GM19328 (cell line): ENCODE measurements at regions not wholly inside any gene's neighbourhood (a gene's known extent, or its start where the extent isn't known, plus 50 kb on each side); places are given as distances from the start of the nearest gene placed in this dataset.
"Not testable (repeated sequence)": the region's sequence is repeated elsewhere in the genome, so short reads cannot be mapped to it uniquely, and the experiment has no call there.

Experiments
- ATAC-seq: cut with Tn5 transposase; IDR thresholded peaks from one replicate; pipeline ENCODE4 v1.9.1; 2021; ENCODE audit warnings: mild to moderate bottlenecking, moderate library complexity; ENCODE audit not compliant: unreplicated experiment

GRCh38 chr22:47366026-47366767 lies 603.7 kb downstream of the TBC1D22A start:
- ATAC-seq, result no peak

GRCh38 chr22:47361247-47361646 lies 598.8 kb downstream of the TBC1D22A start:
- no peak for ATAC-seq

GRCh38 chr22:47357493-47357892 lies 595.0 kb downstream of the TBC1D22A start:
- ATAC-seq, result no peak

DNA sequence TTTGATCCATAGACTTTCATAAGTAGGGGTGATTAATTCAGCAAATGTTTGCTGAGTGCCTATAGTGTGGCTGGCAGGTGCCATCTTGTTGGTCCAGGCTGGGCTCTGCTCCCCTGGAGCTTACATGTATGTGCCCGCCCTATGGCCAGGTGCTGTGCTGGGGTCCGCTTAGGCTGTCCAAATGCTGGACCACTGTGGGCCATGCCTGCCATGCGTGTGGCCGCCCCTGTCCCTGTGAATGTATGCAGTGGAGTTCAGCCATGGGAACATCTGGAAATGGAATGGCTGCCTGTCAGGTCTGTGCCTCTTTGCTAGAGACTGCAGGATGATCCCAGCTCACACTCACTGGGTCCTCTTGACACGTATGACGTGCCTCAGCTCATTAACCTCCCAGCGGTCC lies 594.6 kb downstream of the TBC1D22A start:
- no peak for ATAC-seq

GRCh38 chr22:47356511-47357011 lies 594.1 kb downstream of the TBC1D22A start:
- ATAC-seq, result no peak

- no peak for ATAC-seq
These were observed 593.5 kb downstream of the TBC1D22A start for GRCh38 chr22:47355776-47356510.

GRCh38 chr22:47355388-47355725 lies 592.9 kb downstream of the TBC1D22A start:
- ATAC-seq, result no peak

- no peak for ATAC-seq
These were observed 592.4 kb downstream of the TBC1D22A start for GRCh38 chr22:47354668-47355387.

DNA sequence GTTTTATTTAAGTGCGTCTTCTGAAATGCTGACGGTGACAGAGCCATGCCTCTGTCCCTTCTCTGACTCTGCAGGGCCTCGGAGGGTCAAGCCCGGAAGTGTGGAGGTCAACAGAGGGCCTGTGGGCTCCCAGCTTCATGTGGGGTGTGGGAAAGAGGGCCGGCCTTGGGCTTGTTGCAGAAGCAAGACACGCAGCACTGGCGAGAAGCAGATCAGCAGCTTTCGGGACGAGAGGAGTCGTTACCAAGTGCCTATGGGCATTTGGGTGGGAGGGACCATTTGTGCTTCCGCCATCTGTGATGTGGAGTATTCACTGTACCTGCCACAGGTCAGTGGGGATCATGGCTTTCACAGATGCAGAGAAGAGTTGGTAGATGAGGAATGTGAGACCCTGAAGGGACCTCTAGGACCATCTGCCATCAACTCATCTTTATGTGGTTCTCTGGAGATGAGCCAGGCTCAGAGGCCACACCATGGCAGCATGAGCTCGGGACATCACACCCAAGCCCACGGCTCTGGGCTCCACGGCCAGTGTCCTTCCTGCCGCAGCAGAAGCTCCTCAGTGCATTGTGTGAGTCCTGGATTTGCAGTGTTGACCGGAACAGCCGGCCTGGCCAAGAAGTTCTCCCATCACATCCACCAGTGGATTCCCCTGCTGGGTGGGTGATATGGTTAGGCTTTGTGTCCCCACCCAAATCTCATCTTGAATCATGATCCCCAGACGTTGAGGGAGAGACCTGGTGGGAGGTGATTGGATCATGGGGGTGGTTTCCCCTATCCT lies 590.7 kb downstream of the TBC1D22A start:
- no peak for ATAC-seq

DNA sequence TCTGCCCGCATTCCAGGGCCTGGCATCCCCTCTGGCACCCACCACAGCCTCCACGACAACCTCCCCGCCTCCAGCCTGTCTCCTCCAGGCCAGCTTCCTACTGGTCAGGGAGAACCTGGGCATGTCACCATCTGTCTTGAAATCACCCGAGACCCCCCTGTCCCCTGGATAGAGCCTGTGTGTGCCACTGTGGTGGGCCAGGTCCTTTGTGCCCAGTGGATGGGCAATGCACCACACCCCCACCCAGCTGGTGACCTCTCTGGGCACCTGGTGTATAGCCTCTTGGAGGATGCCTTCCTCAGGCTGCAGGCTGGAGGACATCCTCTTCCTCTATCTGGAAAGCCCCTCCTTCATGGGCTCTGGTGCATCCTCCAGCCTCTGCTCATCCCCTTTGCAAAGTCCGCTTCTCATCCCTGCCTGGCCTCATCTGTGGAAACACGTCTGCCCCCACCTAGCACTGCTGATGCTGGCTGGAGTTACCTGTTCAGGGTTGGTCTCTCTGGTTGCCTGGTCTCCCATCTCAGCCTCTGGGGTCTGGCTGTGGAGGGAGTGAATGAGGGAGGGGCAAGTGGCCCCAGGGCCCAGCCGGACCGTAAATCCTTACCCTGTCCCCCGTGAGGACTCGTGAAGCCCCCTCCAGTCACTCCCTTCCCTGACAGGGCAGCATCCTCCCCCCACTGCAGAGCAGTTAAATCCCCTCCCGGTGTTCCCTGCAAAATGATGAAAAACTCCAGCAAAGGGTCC lies 589.6 kb downstream of the TBC1D22A start:
- no peak for ATAC-seq

- not testable (repeated sequence) for ATAC-seq
These were observed 583.8 kb downstream of the TBC1D22A start for GRCh38 chr22:47346287-47346686.

DNA sequence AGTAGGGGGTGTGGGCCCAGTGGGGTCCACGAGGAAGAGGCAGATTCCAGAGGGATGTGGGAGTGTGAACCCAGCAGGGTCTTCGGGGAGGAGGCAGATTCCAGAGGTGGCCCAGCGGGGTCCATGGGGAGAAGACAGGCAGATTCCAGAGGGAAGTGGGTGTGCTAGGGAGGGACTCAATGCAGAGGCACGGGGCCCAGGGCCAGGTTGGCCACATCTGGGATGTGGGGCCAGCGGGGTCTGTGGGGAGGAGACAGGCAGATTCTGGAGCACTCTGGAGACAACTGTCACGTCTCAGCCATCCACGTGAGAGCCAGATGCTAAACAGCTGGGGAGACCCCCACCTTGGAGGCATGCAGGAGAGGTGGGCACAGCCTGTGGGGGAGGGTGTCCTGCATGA lies 582.6 kb downstream of the TBC1D22A start:
- no peak for ATAC-seq

DNA sequence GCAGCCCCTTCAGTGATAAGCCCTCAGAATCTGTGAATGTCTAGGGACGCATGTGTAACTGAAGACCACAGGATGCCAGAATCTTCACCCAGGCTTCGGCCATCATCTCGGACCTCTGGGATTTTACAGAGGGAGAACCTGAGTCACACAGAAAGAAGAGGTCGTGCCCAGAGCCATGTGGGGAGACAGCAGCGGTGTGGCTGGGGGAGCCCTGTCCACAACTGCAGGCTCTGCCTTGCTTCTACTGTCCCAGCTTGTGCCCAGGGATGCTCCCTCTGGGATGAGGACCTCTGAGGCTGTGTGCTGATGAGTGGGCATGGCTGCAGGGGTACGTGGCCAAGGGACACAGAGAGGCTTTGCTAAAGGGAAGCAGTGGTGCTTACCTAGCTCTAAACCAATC lies 582.0 kb downstream of the TBC1D22A start:
- ATAC-seq, result no peak

- ATAC-seq, result no peak
These were observed 581.2 kb downstream of the TBC1D22A start for GRCh38 chr22:47343611-47344010.

DNA sequence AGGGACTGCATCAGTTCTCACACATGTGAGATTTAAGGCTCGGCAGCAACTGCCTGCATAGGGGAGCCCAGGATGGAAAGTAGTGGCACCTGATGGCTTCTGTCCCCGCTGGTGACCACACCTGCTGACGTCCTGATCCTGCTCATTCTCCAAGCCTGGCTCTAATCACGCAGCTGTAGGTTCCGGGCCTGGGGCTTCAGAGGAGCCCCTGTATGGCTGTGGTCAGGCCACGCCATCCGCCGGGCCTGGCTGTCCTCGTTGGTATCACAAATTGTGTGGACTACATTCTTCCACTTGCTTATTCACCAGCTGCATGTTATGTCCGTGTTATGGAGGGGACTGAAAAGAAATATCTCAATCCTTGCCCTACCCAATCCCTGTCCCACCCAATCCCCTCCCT lies 580.0 kb downstream of the TBC1D22A start:
- no peak for ATAC-seq

GRCh38 chr22:47341464-47341863 lies 579.0 kb downstream of the TBC1D22A start:
- no peak for ATAC-seq

DNA sequence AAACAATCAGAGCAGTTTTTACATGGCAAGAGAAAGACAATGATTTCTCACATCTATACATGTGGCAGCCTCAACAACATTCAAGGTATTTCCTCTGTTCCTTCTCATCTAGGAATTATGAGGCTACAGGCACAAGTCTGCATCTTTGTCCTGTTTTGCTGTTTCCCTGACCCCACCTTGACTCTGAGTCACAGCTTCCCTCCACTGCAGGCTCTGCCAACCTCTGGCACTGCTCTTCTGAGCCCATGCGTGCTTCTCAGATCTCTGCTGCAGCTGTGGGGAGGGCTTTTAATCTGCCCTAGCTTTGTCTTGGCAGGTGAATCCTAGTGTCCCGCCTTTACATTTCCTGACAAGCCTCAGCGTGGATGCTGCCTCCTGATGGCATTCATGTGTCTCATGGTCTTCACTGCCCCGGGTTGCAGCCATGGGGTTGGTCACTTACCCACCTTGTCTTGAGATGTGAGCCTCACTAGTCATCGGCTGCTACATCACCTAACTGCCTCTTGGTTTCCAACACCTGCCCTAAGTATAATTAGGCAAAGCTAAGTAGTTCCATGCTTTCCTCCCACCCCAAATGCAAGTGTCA lies 578.5 kb downstream of the TBC1D22A start:
- ATAC-seq, result no peak

GRCh38 chr22:47337161-47337621 lies 574.7 kb downstream of the TBC1D22A start:
- no peak for ATAC-seq

GRCh38 chr22:47335958-47336357 lies 573.5 kb downstream of the TBC1D22A start:
- ATAC-seq, result no peak

GRCh38 chr22:47335460-47335859 lies 573.0 kb downstream of the TBC1D22A start:
- no peak for ATAC-seq
